HG02870 (cell line): ENCODE measurements at regions not wholly inside any gene's neighbourhood (a gene's known extent, or its start where the extent isn't known, plus 50 kb on each side); places are given as distances from the start of the nearest gene placed in this dataset.

Source experiments
- ATAC-seq: cut with Tn5 transposase; IDR thresholded peaks from one replicate; pipeline ENCODE4 v1.9.1; 2021; ENCODE audit warnings: mild to moderate bottlenecking, moderate library complexity; ENCODE audit not compliant: unreplicated experiment

DNA sequence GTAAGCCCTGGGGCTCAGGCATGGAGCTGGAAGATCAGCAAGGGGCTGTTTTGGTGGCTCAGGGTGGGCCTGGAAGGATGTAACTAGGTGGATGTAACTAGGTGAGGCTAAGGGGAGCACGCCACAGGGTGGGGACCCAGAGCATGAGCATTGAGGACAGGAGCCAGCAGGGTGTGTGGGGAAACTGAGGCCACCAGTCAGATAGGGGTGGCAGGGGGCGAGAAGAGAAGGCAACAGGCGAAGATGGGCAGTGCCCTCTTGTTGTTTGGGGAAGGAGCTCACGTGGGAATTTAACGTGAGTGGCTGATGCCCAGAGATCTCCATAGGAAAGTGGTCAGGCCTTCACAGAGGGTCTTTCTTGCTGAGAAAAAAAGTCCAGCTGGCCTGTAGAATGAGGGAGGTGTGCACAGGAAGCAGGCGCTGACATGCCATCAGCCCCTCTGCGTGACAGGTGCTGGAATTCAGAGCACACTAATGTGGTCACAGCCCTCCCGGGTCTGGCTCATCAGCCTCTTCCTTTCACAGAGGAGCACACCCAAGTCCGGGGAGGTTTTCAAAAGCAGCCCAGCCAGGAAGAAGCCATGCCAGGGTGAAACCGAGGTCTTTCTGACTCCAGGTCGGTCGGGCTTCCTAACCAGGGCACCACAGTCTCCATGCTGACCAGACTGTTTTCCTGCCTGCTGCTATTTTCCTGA is 54.6 kb upstream of the PAX6 start:
- no peak for ATAC-seq

DNA sequence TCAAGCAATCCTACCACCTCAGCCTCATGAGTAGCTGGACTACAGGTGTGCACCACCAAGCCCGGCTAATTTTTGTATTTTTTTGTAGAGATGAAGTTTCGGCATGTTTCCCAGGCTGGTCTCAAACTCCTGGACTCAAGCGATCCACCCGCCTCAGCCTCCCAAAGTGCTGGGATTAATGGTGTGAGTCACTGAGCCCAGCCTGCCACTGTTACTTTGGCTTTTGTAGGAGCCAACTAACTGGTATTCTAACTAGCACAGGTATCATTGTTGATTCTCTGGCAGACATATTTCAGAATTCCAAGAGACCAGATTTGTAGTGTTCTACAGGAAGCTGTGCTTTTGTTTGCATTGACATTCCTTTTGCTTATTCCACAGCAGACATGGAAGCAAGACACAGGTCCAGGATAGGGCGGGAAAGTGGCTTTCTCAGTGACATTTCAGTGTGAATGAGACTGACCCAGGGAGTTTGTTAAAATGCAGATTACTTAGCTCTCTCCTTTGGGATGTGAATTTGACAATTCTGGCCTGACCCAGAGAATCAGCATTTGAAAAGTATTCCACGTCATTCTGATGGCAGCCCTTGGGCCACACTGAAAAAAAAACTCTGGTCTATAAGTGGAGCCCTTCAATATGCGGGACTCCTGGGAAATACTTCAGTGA is 52.2 kb upstream of the PAX6 start:
- no peak for ATAC-seq

DNA sequence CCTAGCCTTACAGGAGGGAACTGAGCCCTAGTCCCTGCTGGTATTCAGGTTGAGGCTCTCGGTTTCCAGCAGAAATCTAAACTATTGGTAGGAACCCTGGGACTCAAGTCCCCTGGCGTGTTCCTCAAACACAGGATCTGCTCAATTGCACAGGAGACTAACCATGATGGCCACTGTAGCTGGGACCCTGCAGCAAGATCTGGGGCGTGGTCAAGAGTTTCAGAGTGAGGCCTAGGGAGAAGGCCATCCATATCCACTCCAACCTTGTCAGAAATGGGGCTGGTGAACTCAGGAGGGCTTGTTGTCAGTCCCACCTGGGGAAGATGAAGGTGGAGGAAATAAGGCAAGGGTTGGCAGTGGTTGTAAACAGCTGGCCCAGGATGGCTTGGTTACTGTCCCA is 49.9 kb upstream of the PAX6 start:
- no peak for ATAC-seq
